ENCODE measurements at regions not wholly inside any gene's neighbourhood (a gene's known extent, or its start where the extent isn't known, plus 50 kb on each side); places are given as distances from the start of the nearest gene placed in this dataset.

DNA sequence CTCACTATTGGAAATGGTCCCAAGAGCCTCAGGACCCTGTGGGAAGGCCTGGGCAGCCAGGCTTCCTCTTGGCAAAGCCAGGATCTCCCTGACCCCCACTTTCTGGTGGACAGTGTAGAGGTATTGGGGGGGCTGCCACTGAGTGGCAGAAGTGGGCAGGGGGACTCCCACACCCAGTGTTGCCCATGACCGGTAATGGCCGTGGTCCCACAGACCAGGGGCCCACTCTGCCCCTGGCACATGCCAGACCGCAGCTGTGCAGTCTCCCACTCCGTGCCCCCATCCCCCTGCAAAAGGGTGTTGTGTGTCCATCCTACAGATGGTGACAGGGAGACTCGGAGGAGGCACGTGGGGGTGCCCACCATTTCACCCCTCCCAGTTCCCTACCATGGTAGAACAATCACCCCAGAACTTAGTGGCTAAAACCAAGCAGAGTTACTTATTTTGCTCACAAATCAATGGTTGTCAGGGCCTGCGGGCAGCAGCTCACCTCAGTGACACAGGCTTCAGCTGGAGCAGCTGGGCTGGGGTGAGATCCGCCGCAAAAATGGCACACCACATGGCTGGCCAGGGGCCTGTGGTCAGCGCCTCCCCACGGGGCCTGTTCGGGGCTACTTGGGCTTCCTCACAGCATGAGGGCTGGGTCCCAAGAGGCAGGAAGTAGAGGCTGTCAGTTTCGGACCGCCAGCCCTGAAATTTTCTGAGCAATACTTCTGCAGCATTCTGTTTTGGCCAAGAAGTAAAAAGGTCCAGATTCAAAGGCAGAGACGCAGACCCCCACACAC, 59.0 kb upstream of the ZNF469 start:
- DNase-seq (ENCODE audit: low spot score) (no peak), ATAC-seq (ENCODE audit: low FRiP score) (no peak)
- TF ChIP-seq, protein P1, sequence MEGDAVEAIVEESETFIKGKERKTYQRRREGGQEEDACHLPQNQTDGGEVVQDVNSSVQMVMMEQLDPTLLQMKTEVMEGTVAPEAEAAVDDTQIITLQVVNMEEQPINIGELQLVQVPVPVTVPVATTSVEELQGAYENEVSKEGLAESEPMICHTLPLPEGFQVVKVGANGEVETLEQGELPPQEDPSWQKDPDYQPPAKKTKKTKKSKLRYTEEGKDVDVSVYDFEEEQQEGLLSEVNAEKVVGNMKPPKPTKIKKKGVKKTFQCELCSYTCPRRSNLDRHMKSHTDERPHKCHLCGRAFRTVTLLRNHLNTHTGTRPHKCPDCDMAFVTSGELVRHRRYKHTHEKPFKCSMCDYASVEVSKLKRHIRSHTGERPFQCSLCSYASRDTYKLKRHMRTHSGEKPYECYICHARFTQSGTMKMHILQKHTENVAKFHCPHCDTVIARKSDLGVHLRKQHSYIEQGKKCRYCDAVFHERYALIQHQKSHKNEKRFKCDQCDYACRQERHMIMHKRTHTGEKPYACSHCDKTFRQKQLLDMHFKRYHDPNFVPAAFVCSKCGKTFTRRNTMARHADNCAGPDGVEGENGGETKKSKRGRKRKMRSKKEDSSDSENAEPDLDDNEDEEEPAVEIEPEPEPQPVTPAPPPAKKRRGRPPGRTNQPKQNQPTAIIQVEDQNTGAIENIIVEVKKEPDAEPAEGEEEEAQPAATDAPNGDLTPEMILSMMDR (IDR thresholded peaks at IDR 0.05), result no peak

DNA sequence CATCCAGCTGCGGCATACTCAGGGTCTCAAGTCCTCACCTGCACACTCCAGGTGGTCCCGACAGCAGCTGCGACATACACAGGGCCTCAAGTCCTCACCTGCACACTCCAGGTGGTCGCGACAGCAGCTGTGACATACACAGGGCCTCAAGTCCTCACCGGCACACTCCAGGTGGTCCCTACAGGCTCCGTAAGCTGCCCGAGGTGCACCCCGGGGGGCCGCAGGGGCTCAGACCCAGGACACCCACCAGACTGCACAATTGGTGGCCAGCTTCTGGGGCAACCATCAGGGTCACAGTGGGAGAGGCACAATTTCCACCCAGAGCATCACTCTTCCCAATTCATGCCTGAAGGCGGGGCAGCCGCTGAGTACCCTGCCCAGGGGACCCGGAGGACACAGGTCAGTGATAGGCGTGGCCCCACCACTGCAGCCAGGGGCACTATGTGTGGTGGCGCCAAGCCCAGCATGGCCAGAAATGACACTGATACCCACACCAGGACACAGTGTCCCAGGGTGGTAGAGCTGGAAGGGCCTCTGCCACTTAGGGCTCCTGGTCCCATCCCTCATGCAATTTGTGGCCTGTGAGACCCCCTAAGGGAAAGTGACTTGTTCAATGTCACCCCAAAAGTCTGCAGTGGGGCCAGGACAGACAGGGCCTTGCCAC, 57.5 kb upstream of the ZNF469 start:
- TF ChIP-seq, protein P1 (IDR thresholded peaks at IDR 0.05), result no peak
- ATAC-seq (ENCODE audit: low FRiP score) (no peak), DNase-seq (ENCODE audit: low spot score) (no peak)

DNA sequence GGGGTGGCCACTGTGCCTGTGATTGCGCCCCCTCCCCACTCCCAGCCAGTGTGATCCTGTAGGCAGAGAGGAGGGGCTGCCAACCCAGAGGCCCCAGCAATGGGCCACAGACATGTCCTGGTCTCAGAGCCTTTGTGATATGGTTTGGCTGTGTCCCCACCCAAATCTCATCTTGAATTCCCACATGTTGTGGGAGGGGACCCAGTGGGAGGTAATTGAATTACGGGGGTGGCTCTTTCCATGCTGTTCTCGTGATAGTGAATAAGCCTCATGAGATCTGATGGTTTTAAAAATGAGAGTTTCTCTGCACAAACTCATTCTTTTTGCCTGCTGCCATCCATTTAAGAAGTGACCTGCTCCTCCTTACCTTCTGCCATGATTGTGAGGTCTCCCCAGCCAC, 56.8 kb upstream of the ZNF469 start:
- no peak for ATAC-seq (ENCODE audit: low FRiP score)
- TF ChIP-seq, protein P1 (IDR thresholded peaks at IDR 0.05), result no peak
- no peak for DNase-seq (ENCODE audit: low spot score)

GRCh38 chr16:88326611-88327485, 55.9 kb upstream of the ZNF469 start:
- DNase-seq (ENCODE audit: low spot score), result no peak
- TF ChIP-seq, protein P1 (IDR thresholded peaks at IDR 0.05), result no peak
- ATAC-seq (ENCODE audit: low FRiP score), result no peak

GRCh38 chr16:88327561-88328312, 55.0 kb upstream of the ZNF469 start:
- TF ChIP-seq, protein P1 (IDR thresholded peaks at IDR 0.05), result no peak
- ATAC-seq (ENCODE audit: low FRiP score) (no peak), DNase-seq (ENCODE audit: low spot score) (no peak)

GRCh38 chr16:88328313-88328980, 54.3 kb upstream of the ZNF469 start:
- ATAC-seq (ENCODE audit: low FRiP score) (no peak), DNase-seq (ENCODE audit: low spot score) (no peak)
- TF ChIP-seq, protein P1 (IDR thresholded peaks at IDR 0.05), result no peak

All from omental fat pad (tissue), 3 donors.